A673 (cell line): ENCODE measurements at regions not wholly inside any gene's neighbourhood (a gene's known extent, or its start where the extent isn't known, plus 50 kb on each side); places are given as distances from the start of the nearest gene placed in this dataset.

Experiments
- EZH2 ChIP-seq: fragments of 200-600 bp; sonication (generic); IDR thresholded peaks from 2 replicates; pipeline ENCODE4 v1.6.1; 2017; ENCODE audit warnings: borderline replicate concordance, low read depth, mild to moderate bottlenecking, mixed read lengths, antibody characterized with exemption, low read length; ENCODE audit not compliant: poor library complexity, severe bottlenecking
- TF ChIP-seq, protein P1 (sequence below): fragments of 300-800, 200-600 bp; sonication (generic); conservative IDR thresholded peaks from 2 replicates; pipeline ENCODE4 v1.5.1; 2017; ENCODE audit warnings: low read depth, mild to moderate bottlenecking, antibody characterized with exemption, low read length, moderate library complexity, mixed read lengths

DNA sequence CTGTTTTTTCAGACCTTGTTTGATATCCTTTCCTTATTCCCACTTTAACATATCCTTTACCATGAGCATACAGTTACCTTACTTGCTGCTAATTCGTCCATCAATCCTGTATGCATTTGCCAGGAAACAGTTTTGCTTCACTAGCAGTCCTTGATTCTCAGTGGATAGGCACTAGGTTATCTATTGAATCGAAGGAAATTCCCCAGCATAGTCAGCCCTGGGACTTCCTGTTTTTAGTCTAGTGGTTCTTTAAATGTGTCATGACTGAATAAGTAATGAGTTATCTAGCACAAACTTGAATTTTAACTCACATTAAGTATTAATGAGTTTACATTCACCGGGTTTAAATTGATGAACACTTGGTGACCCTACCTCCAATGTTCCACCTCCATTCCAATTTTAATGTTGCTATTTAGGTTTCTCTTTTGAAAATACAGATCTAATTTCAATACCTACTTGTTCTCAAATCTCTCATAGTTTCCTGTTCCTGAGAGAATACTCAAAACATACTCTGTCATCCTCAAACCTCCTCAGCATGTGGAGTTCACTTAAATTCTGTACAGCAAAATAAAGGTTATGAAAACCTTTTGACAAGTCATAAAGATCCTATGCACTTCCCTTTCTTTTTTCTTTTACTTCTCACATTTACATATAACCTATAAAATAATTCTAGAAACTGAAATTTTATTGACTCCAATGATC lies 1375.1 kb upstream of the TENM4 start:
- TF ChIP-seq, protein P1, sequence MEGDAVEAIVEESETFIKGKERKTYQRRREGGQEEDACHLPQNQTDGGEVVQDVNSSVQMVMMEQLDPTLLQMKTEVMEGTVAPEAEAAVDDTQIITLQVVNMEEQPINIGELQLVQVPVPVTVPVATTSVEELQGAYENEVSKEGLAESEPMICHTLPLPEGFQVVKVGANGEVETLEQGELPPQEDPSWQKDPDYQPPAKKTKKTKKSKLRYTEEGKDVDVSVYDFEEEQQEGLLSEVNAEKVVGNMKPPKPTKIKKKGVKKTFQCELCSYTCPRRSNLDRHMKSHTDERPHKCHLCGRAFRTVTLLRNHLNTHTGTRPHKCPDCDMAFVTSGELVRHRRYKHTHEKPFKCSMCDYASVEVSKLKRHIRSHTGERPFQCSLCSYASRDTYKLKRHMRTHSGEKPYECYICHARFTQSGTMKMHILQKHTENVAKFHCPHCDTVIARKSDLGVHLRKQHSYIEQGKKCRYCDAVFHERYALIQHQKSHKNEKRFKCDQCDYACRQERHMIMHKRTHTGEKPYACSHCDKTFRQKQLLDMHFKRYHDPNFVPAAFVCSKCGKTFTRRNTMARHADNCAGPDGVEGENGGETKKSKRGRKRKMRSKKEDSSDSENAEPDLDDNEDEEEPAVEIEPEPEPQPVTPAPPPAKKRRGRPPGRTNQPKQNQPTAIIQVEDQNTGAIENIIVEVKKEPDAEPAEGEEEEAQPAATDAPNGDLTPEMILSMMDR, result no peak
- TF ChIP-seq EZH2, result no peak
